ENCODE measurements at regions not wholly inside any gene's neighbourhood (a gene's known extent, or its start where the extent isn't known, plus 50 kb on each side); places are given as distances from the start of the nearest gene placed in this dataset.

DNA sequence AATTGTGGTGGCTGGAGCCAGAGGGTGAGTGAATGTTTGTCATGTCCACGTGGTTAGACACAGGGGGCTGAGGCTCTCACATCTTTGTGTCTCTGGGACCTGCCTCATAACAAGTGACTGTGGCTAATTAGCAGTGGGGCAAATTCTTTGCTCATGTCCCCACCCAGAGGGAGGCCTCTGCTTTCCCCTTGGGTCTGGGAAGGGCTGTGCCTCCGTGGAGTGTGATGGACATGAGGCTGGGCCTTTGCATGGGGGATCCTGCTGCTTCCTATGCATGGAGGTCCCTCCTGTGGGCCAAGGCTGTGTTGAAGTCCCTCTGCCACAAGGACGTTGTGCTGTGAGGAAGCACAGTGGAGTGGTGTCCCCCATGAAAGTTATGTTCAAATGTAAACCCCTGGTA lies 327.4 kb upstream of the SHH start:
- no peaks in the 10 kb centered on the region for H3K36me3 ChIP-seq (ENCODE audit: insufficient read depth, low read length)
- H3K27me3 ChIP-seq (ENCODE audit: insufficient read depth, low read length) = no peaks in the 10 kb centered on the region
- H3K79me2 ChIP-seq (ENCODE audit: insufficient read depth, low read length) = no peaks in the 10 kb centered on the region
- no peaks in the 10 kb centered on the region for H3K9me3 ChIP-seq (ENCODE audit: low read depth, low read length)
- no peak overlapping the region for H3K4me2 ChIP-seq (ENCODE audit: insufficient read depth, low read length)
- no peaks in the 10 kb centered on the region for H4K20me1 ChIP-seq (ENCODE audit: insufficient read depth, low read length)
- H3K4me3 ChIP-seq (ENCODE audit: insufficient read depth, low read length) = no peak overlapping the region
- no peak overlapping the region for H2AFZ ChIP-seq (ENCODE audit: low read length)
- TF ChIP-seq, protein P1, sequence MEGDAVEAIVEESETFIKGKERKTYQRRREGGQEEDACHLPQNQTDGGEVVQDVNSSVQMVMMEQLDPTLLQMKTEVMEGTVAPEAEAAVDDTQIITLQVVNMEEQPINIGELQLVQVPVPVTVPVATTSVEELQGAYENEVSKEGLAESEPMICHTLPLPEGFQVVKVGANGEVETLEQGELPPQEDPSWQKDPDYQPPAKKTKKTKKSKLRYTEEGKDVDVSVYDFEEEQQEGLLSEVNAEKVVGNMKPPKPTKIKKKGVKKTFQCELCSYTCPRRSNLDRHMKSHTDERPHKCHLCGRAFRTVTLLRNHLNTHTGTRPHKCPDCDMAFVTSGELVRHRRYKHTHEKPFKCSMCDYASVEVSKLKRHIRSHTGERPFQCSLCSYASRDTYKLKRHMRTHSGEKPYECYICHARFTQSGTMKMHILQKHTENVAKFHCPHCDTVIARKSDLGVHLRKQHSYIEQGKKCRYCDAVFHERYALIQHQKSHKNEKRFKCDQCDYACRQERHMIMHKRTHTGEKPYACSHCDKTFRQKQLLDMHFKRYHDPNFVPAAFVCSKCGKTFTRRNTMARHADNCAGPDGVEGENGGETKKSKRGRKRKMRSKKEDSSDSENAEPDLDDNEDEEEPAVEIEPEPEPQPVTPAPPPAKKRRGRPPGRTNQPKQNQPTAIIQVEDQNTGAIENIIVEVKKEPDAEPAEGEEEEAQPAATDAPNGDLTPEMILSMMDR (IDR thresholded peaks at IDR 0.05; ENCODE audit: extremely low read depth, low read depth, low read length) = no peak
- no peak for DNase-seq (ENCODE audit: insufficient read length, low spot score, missing footprints)
- no peak overlapping the region for H3K27ac ChIP-seq (ENCODE audit: low read depth, low read length)
- H3K4me1 ChIP-seq (ENCODE audit: insufficient read depth, low read length) = no peaks in the 10 kb centered on the region

- no peak for DNase-seq (ENCODE audit: insufficient read length, low spot score, missing footprints)
- no peak overlapping the region for H3K4me3 ChIP-seq (ENCODE audit: insufficient read depth, low read length)
- no peak overlapping the region for H3K4me2 ChIP-seq (ENCODE audit: insufficient read depth, low read length)
- H3K36me3 ChIP-seq (ENCODE audit: insufficient read depth, low read length) = no peaks in the 10 kb centered on the region
- H3K27me3 ChIP-seq (ENCODE audit: insufficient read depth, low read length) = no peaks in the 10 kb centered on the region
- H2AFZ ChIP-seq (ENCODE audit: low read length) = no peak overlapping the region
- no peaks in the 10 kb centered on the region for H3K79me2 ChIP-seq (ENCODE audit: insufficient read depth, low read length)
- TF ChIP-seq, protein P1 (IDR thresholded peaks at IDR 0.05; ENCODE audit: extremely low read depth, low read depth, low read length) = no peak
- H3K27ac ChIP-seq (ENCODE audit: low read depth, low read length) = no peak overlapping the region
- no peaks in the 10 kb centered on the region for H3K4me1 ChIP-seq (ENCODE audit: insufficient read depth, low read length)
- H3K9me3 ChIP-seq (ENCODE audit: low read depth, low read length) = no peaks in the 10 kb centered on the region
- no peaks in the 10 kb centered on the region for H4K20me1 ChIP-seq (ENCODE audit: insufficient read depth, low read length)
Observed at GRCh38 chr7:156139112-156139511, 326.8 kb upstream of the SHH start.

DNA sequence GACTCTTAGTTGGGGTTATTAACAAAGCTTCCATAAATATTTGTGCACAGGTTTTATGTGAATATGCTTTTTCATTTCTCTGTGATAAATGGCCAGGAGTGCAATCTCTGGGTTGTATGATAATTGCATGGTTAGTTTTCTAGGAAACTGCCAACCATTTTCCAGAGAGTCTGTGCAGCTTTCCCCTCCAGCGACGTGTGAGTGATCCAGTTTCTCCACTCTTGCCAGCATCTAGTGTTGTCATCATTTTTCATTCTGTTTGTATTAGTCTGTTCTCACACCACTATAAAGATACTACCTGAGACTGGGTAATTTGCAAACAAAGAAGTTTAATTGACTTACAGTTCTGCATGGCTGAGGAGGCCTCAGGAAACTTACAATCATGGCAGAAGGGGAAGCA lies 319.6 kb upstream of the SHH start:
- no peaks in the 10 kb centered on the region for H3K27me3 ChIP-seq (ENCODE audit: insufficient read depth, low read length)
- H3K4me1 ChIP-seq (ENCODE audit: insufficient read depth, low read length) = no peaks in the 10 kb centered on the region
- no peak for DNase-seq (ENCODE audit: insufficient read length, low spot score, missing footprints)
- no peak overlapping the region for H3K4me2 ChIP-seq (ENCODE audit: insufficient read depth, low read length)
- H3K79me2 ChIP-seq (ENCODE audit: insufficient read depth, low read length) = no peaks in the 10 kb centered on the region
- H3K9me3 ChIP-seq (ENCODE audit: low read depth, low read length) = peaks cover 2% of the 10 kb centered on the region
- H4K20me1 ChIP-seq (ENCODE audit: insufficient read depth, low read length) = no peaks in the 10 kb centered on the region
- H3K36me3 ChIP-seq (ENCODE audit: insufficient read depth, low read length) = no peaks in the 10 kb centered on the region
- H3K4me3 ChIP-seq (ENCODE audit: insufficient read depth, low read length) = no peak overlapping the region
- TF ChIP-seq, protein P1 (IDR thresholded peaks at IDR 0.05; ENCODE audit: extremely low read depth, low read depth, low read length) = no peak
- no peak overlapping the region for H3K27ac ChIP-seq (ENCODE audit: low read depth, low read length)
- H2AFZ ChIP-seq (ENCODE audit: low read length) = no peak overlapping the region

- no peak overlapping the region for H3K4me2 ChIP-seq (ENCODE audit: insufficient read depth, low read length)
- H4K20me1 ChIP-seq (ENCODE audit: insufficient read depth, low read length) = no peaks in the 10 kb centered on the region
- TF ChIP-seq, protein P1 (IDR thresholded peaks at IDR 0.05; ENCODE audit: extremely low read depth, low read depth, low read length) = no peak
- H2AFZ ChIP-seq (ENCODE audit: low read length) = no peak overlapping the region
- H3K27me3 ChIP-seq (ENCODE audit: insufficient read depth, low read length) = no peaks in the 10 kb centered on the region
- no peak for DNase-seq (ENCODE audit: insufficient read length, low spot score, missing footprints)
- H3K27ac ChIP-seq (ENCODE audit: low read depth, low read length) = no peak overlapping the region
- H3K4me3 ChIP-seq (ENCODE audit: insufficient read depth, low read length) = no peak overlapping the region
- no peaks in the 10 kb centered on the region for H3K36me3 ChIP-seq (ENCODE audit: insufficient read depth, low read length)
- peaks cover 2% of the 10 kb centered on the region for H3K9me3 ChIP-seq (ENCODE audit: low read depth, low read length)
- H3K4me1 ChIP-seq (ENCODE audit: insufficient read depth, low read length) = no peaks in the 10 kb centered on the region
- H3K79me2 ChIP-seq (ENCODE audit: insufficient read depth, low read length) = no peaks in the 10 kb centered on the region
Observed at GRCh38 chr7:156129522-156129921, 317.3 kb upstream of the SHH start.

All from osteoblast (primary cell).